ENCODE measurements at regions not wholly inside any gene's neighbourhood (a gene's known extent, or its start where the extent isn't known, plus 50 kb on each side); places are given as distances from the start of the nearest gene placed in this dataset.

DNA sequence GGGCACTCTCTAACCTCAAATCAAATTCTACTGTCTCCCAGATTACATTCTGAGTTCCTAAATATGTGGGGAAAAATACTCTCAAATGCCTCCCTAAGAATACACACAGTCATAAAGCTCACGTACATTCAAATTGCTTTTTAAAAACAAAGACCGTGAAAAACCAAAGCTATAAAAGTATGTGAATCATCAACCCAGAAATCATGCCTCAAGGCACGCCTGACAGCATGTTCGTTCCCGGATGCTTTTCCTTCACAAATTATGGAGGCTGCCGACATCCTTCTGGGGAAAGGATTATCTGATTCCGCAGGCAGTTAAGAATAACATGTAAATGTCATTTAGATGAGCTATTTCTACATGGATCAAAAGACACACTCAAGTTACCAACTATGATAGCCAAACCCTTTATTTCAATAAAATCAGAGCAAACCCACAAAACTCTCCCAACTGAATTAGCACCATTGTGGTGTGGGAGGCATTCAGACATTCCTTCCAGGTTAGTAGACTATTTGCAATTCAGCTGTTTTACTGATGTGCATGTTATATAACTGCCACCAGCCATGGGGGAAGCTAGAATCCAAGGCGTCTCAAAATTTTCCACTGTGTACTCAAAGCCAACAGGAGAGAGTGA, 398.2 kb upstream of the TRIB2 start:
- no peak for TF ChIP-seq POLR2AphosphoS5 (IDR thresholded peaks at IDR 0.05; ENCODE audit: low read depth, low read length)
- no peak for TF ChIP-seq PAX5 (IDR thresholded peaks at IDR 0.05; ENCODE audit: insufficient read depth, low read length, severe bottlenecking)
